ENCODE measurements at regions not wholly inside any gene's neighbourhood (a gene's known extent, or its start where the extent isn't known, plus 50 kb on each side); places are given as distances from the start of the nearest gene placed in this dataset.

GRCh38 chr11:116384876-116385275, 387.9 kb downstream of the BUD13 start:
- TF ChIP-seq CTCF (IDR thresholded peaks at IDR 0.05) = no peak
- no peak for TF ChIP-seq POLR2A (IDR thresholded peaks at IDR 0.05)
- TF ChIP-seq EP300 (IDR thresholded peaks at IDR 0.05) = no peak

Measured in suprapubic skin (tissue), 3 donors.